ENCODE measurements at regions not wholly inside any gene's neighbourhood (a gene's known extent, or its start where the extent isn't known, plus 50 kb on each side); places are given as distances from the start of the nearest gene placed in this dataset.

- TF ChIP-seq CTCF (conservative IDR thresholded peaks at IDR 0.05; ENCODE audit: low read depth, low read length): no peak
- no peak overlapping the region for H3K4me3 ChIP-seq (ENCODE audit: low read depth, low read length)
- DNase-seq (ENCODE audit: low read depth): no peak
Observed at GRCh38 chr2:8159966-8160603, 521.8 kb upstream of the ID2 start.

- no peak for TF ChIP-seq CTCF (conservative IDR thresholded peaks at IDR 0.05; ENCODE audit: low read depth, low read length)
- no peak for DNase-seq (ENCODE audit: low read depth)
- no peak overlapping the region for H3K4me3 ChIP-seq (ENCODE audit: low read depth, low read length)
Observed at GRCh38 chr2:8160959-8161358, 520.9 kb upstream of the ID2 start.

GRCh38 chr2:8162552-8162951, 519.3 kb upstream of the ID2 start:
- no peak for TF ChIP-seq CTCF (conservative IDR thresholded peaks at IDR 0.05; ENCODE audit: low read depth, low read length)
- DNase-seq (ENCODE audit: low read depth): no peak
- H3K4me3 ChIP-seq (ENCODE audit: low read depth, low read length): no peak overlapping the region

- DNase-seq (ENCODE audit: low read depth): no peak
Observed at GRCh38 chr2:8165550-8165949, 516.3 kb upstream of the ID2 start.

GRCh38 chr2:8168022-8168717, 513.7 kb upstream of the ID2 start:
- H3K4me3 ChIP-seq (ENCODE audit: low read depth, low read length): no peak overlapping the region
- TF ChIP-seq CTCF (conservative IDR thresholded peaks at IDR 0.05; ENCODE audit: low read depth, low read length): no peak
- DNase-seq (ENCODE audit: low read depth): no peak

More at GRCh38 chr2:8165550-8165949, 516.3 kb upstream of the ID2 start:
- no peak overlapping the region for H3K4me3 ChIP-seq (ENCODE audit: low read depth, low read length)
- no peak for TF ChIP-seq CTCF (conservative IDR thresholded peaks at IDR 0.05; ENCODE audit: low read depth, low read length)

- TF ChIP-seq CTCF (conservative IDR thresholded peaks at IDR 0.05; ENCODE audit: low read depth, low read length): no peak
- H3K4me3 ChIP-seq (ENCODE audit: low read depth, low read length): no peak overlapping the region
Observed at GRCh38 chr2:8168876-8169424, 512.9 kb upstream of the ID2 start.

More at GRCh38 chr2:8168876-8169424, 512.9 kb upstream of the ID2 start:
- no peak for DNase-seq (ENCODE audit: low read depth)

All from epithelial cell of proximal tubule (primary cell).